ENCODE measurements at regions not wholly inside any gene's neighbourhood (a gene's known extent, or its start where the extent isn't known, plus 50 kb on each side); places are given as distances from the start of the nearest gene placed in this dataset.

DNA sequence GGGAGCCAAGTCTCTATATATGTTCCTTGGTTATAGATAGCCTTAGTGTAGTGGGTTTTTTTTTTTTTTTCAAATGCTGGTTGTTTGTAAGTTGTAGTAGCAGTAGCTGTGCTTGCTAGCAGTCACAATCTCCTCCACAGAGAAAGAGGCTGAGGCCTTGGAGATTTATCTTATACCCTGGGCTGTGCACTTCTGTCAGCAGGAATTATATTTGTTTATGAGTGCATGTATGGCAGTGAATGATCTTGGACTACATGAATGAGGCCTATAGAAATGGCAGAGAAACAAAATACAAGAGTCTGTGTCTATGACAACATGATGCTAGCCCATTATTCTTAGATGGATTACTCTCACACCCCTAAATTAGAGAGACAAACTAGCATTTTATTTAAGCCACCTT, 1674.2 kb upstream of the ADGRL3 start:
- TF ChIP-seq POLR2A (IDR thresholded peaks at IDR 0.05; ENCODE audit: low read length) (no peak), GATA1 (IDR thresholded peaks at IDR 0.05; ENCODE audit: low read depth, low read length) (no peak)

Measured in erythroblast (primary cell).